Left ventricle myocardium inferior (tissue), 1 donor: ENCODE measurements at regions not wholly inside any gene's neighbourhood (a gene's known extent, or its start where the extent isn't known, plus 50 kb on each side); places are given as distances from the start of the nearest gene placed in this dataset.

ENCODE experiments used
- DNase-seq: peaks from one replicate; pipeline ENCODE4 v3.0.0-alpha.2; 2020
- H3K27ac ChIP-seq: fragments of 200-600 bp; replicated peaks from 2 replicates; pipeline ENCODE4 v1.8.0; 2021
- H3K27me3 ChIP-seq: fragments of 200-600 bp; 2 replicates; pipeline ENCODE4 v1.8.0; 2021; ENCODE audit warnings: low read depth
- H3K36me3 ChIP-seq: fragments of 200-600 bp; 2 replicates; pipeline ENCODE4 v1.8.0; 2021
- H3K4me1 ChIP-seq: fragments of 200-600 bp; 2 replicates; pipeline ENCODE4 v1.8.0; 2021
- H3K4me3 ChIP-seq: fragments of 200-600 bp; 2 replicates; pipeline ENCODE4 v1.8.0; 2021; ENCODE audit warnings: mild to moderate bottlenecking, moderate library complexity
- H3K9me3 ChIP-seq: fragments of 200-600 bp; replicated peaks from 2 replicates; pipeline ENCODE4 v1.8.0; 2021
- intact Hi-C: fragments of 100-400 bp; cut with micrococcal nuclease; formaldehyde crosslinking; loops from one replicate; pipeline ENCODE4 v1.11.0; 2022
- TF ChIP-seq, protein P1 (sequence below): fragments of 200-600 bp; IDR thresholded peaks from 2 replicates; pipeline ENCODE4 v1.8.0; 2021; ENCODE audit warnings: antibody characterized with exemption, mild to moderate bottlenecking, borderline replicate concordance
- donor health status: DM: no; HTN: yes; CAD: no; lungs with severe emphysema.

DNA sequence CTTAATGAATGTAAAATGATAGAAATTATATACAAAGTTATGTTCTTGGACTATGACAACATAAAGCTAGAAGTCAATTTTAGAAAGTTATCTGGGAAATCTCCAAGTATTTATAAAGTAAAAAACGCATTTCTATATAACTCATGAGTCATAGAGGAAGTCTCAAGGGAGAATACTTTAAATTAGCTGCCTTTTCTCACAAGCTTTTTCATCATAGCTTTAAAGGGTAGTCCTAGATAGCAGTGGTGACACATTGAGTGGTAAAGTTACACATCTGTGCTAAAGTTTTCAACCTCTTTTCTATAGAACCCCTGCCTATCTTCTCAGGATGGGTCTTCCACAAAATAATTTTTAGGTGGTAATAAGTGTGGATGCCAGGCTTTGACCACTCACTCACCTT, 598.3 kb upstream of the FAM174A start:
- DNase-seq = no peak
- intact Hi-C loops = no loop called here
- H3K4me1 ChIP-seq = no peaks in the 10 kb centered on the region
- no peaks in the 10 kb centered on the region for H3K27me3 ChIP-seq
- H3K27ac ChIP-seq = no peak overlapping the region
- H3K4me3 ChIP-seq = no peak overlapping the region
- TF ChIP-seq, protein P1, sequence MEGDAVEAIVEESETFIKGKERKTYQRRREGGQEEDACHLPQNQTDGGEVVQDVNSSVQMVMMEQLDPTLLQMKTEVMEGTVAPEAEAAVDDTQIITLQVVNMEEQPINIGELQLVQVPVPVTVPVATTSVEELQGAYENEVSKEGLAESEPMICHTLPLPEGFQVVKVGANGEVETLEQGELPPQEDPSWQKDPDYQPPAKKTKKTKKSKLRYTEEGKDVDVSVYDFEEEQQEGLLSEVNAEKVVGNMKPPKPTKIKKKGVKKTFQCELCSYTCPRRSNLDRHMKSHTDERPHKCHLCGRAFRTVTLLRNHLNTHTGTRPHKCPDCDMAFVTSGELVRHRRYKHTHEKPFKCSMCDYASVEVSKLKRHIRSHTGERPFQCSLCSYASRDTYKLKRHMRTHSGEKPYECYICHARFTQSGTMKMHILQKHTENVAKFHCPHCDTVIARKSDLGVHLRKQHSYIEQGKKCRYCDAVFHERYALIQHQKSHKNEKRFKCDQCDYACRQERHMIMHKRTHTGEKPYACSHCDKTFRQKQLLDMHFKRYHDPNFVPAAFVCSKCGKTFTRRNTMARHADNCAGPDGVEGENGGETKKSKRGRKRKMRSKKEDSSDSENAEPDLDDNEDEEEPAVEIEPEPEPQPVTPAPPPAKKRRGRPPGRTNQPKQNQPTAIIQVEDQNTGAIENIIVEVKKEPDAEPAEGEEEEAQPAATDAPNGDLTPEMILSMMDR = no peak
- H3K36me3 ChIP-seq = no peaks in the 10 kb centered on the region
- H3K9me3 ChIP-seq = no peaks in the 10 kb centered on the region

DNA sequence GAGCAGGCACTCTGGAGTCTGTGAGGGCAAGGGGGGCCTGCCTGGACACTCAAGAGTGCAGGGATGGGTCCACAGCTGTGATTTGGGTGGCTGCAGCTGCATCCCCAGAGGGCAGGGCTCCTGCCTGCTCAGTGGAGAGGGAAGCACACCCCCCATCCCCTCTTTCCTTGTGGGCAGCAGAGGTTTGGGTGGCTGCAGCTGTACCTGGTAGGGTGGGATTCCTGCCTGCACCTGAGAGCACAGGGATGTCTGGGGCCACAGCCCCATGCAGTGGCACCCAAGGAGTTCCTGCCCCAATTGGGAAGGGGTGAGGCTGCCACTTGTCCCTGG, 605.4 kb upstream of the FAM174A start:
- TF ChIP-seq, protein P1 = no peak
- Histone ChIP-seq H3K36me3 (no peaks in the 10 kb centered on the region), H3K4me1 (no peaks in the 10 kb centered on the region), H3K27me3 (no peaks in the 10 kb centered on the region), H3K27ac (no peak overlapping the region), H3K9me3 (peaks cover 4% of the 10 kb centered on the region), H3K4me3 (no peak overlapping the region)
- intact Hi-C loops = no loop called here
- DNase-seq = no peak

DNA sequence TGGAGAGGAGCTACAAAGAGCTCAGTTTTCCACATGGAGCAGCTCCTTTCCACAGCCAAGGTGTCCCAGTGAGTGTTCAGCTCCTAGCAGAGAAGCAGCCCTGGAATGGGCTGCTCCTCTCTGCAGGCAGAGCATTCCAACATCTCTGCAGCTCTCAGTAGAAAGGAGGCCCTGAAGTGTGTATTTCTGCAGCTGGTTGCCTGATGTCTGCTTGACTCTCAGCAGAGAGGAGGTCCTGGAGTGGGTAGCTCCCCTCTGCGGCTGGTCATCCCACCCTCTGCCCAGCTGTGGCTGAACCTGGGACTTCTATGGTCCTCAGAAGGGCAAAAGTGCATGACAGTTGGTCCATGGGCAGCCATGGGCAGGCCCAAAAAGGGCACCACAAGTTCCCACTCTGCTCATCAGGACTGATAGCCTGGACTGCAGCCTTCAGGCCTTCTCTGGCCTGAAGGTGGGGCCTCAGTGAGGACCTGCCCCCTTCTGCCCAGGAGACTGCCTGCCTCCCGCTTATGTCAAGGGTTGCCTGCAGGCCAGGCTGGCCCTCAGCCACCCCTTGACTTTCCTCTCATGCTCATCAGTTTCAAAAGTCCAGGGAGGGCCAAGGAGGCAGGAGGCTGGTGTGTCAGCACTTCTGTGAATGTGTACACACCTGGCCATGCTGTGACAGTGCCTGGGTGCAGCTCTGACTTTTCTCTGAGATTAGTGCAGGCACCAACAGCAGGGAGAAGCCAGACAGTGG, 605.9 kb upstream of the FAM174A start:
- intact Hi-C loops = no loop called here
- no peak for DNase-seq

DNA sequence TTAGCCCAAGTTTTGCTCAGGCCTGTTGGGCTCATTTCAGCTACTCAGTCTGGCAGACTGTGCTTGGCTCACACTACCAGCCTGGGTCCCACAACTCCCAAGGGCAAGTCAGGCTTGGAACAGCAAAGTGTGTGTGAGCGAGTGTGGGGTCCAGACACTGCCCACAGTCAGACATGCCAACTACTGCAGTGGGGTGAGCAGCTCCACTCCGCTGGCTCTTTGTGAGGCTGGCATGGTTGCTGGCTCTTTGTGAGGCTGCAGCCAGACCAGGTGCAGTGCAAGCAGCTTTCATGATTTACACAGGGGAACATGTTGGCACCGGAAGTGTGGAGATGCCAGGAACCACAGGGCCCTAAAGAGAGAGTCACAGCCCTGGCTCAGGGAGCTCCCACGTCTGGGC, 606.7 kb upstream of the FAM174A start:
- H3K4me3 ChIP-seq = no peak overlapping the region

More for the DNA sequence above, 605.9 kb upstream of the FAM174A start:
- no peaks in the 10 kb centered on the region for H3K27me3 ChIP-seq
- TF ChIP-seq, protein P1 = no peak
- H3K4me3 ChIP-seq = no peak overlapping the region
- no peaks in the 10 kb centered on the region for H3K4me1 ChIP-seq
- H3K27ac ChIP-seq = no peak overlapping the region
- no peaks in the 10 kb centered on the region for H3K36me3 ChIP-seq
- peaks cover 4% of the 10 kb centered on the region for H3K9me3 ChIP-seq

DNA sequence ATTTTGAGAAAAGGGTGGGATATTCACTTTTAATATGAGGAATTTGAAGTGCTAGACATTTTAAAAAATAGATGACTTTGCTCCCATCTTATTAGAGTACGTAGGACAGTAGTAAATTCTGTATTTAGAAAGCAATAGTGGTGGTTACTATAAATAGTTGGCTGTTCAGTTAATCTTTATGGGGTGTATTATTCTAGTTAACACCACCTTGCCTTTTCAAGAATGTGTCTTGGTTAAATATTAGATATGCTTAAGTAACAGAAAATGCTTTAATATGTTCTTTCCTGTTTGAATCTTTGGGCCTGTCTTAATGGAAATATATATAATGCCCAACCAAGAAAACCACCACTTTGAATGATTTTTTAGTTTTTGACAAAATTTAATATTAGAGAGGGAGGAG, 608.7 kb upstream of the FAM174A start:
- TF ChIP-seq, protein P1 = no peak
- intact Hi-C loops = no loop called here
- Histone ChIP-seq H3K9me3 (peaks cover 4% of the 10 kb centered on the region), H3K36me3 (no peaks in the 10 kb centered on the region), H3K4me1 (no peaks in the 10 kb centered on the region), H3K27ac (no peak overlapping the region), H3K4me3 (no peak overlapping the region), H3K27me3 (no peaks in the 10 kb centered on the region)
- DNase-seq = no peak

More for the DNA sequence above, 606.7 kb upstream of the FAM174A start:
- Histone ChIP-seq H3K9me3 (peaks cover 4% of the 10 kb centered on the region), H3K4me1 (no peaks in the 10 kb centered on the region), H3K36me3 (no peaks in the 10 kb centered on the region), H3K27ac (no peak overlapping the region), H3K27me3 (no peaks in the 10 kb centered on the region)
- intact Hi-C loops = no loop called here
- DNase-seq = no peak
- TF ChIP-seq, protein P1 = no peak

DNA sequence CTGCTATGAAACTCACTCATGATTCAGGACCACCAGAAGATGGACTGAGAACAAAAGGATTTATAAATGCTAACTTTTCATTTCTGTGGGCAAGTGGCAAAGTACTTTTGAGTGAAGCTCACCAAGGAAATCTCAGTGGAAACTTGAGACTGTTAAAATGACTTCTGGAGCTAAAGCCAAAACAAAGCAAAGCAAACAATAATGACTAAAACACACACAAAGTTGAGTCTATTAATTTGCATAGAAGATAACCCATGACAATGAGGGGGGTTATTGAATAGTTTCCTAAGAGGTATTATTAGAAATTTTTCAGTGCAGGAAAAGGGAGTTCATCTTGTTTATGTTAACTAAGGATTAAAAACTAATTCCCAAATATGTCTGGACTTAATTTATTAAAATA, 612.8 kb upstream of the FAM174A start:
- intact Hi-C loops = no loop called here
- Histone ChIP-seq H3K27me3 (no peaks in the 10 kb centered on the region), H3K4me3 (no peak overlapping the region), H3K27ac (no peak overlapping the region), H3K4me1 (no peaks in the 10 kb centered on the region), H3K9me3 (no peaks in the 10 kb centered on the region), H3K36me3 (no peaks in the 10 kb centered on the region)
- DNase-seq = no peak
- TF ChIP-seq, protein P1 = no peak
